ENCODE measurements at regions not wholly inside any gene's neighbourhood (a gene's known extent, or its start where the extent isn't known, plus 50 kb on each side); places are given as distances from the start of the nearest gene placed in this dataset.

DNA sequence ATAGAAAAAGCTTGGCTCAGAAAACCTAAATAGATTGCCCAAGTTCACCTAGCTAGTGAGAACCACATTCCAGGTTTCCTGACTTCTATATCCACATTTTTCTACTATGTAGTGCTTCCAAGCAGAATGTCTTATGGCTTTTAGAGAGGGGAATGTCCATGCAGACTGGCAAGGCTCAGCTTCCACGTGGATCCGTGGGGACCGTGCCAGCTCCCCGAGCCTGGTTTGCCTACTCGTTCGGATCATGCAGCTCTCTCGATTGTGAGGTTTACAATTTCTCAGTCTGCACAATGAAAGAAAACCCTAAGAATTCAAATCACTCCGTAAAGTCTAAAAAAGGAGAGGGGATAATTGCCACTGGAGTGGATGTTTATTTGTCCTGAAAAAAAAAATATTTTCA lies 256.5 kb upstream of the NR4A3 start:
- TF ChIP-seq POLR2A (IDR thresholded peaks at IDR 0.05; ENCODE audit: low read depth, low read length) (no peak), POLR2AphosphoS5 (IDR thresholded peaks at IDR 0.05; ENCODE audit: low read depth, low read length) (no peak), TAF1 (IDR thresholded peaks at IDR 0.05; ENCODE audit: borderline replicate concordance, low read depth, low read length) (no peak)
